ENCODE measurements at regions not wholly inside any gene's neighbourhood (a gene's known extent, or its start where the extent isn't known, plus 50 kb on each side); places are given as distances from the start of the nearest gene placed in this dataset.

DNA sequence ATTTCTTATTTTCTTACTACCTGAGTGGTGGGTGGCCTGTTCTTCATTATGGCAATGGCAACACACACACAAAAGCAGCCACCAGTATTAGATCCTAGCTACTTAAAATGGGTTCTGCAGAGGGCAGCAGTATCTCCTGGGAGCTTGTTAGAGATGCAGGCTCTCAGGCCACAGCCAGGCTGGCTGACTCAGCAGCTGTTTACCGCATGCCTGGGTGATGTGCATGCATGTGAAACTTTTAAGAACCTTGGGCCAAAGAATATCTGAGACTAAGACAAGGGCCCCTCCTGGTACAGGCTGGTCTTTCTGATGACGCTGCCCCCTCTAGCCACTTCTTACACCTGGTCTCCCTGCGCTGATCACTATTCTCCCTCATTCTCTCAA, 399.0 kb downstream of the MED10 start:
- H3K36me3 Mint-ChIP-seq (ENCODE audit: low read depth): no peaks in the 10 kb centered on the region
- no peak overlapping the region for H3K27ac Mint-ChIP-seq
- ChIA-PET POLR2A (no interaction called here), CTCF (no interaction called here)
- H3K4me1 Mint-ChIP-seq (ENCODE audit: low read depth): no peaks in the 10 kb centered on the region
- no peak overlapping the region for H3K4me3 Mint-ChIP-seq
- intact Hi-C loops (cut with micrococcal nuclease): no loop called here
- no peaks in the 10 kb centered on the region for H3K9me3 Mint-ChIP-seq
- DNase-seq (no peak), ATAC-seq (no peak)
- no peaks in the 10 kb centered on the region for H3K27me3 Mint-ChIP-seq
- TF ChIP-seq, protein P1, sequence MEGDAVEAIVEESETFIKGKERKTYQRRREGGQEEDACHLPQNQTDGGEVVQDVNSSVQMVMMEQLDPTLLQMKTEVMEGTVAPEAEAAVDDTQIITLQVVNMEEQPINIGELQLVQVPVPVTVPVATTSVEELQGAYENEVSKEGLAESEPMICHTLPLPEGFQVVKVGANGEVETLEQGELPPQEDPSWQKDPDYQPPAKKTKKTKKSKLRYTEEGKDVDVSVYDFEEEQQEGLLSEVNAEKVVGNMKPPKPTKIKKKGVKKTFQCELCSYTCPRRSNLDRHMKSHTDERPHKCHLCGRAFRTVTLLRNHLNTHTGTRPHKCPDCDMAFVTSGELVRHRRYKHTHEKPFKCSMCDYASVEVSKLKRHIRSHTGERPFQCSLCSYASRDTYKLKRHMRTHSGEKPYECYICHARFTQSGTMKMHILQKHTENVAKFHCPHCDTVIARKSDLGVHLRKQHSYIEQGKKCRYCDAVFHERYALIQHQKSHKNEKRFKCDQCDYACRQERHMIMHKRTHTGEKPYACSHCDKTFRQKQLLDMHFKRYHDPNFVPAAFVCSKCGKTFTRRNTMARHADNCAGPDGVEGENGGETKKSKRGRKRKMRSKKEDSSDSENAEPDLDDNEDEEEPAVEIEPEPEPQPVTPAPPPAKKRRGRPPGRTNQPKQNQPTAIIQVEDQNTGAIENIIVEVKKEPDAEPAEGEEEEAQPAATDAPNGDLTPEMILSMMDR (IDR thresholded peaks at IDR 0.05): no peak

GRCh38 chr5:5978501-5979376, 399.6 kb downstream of the MED10 start:
- TF ChIP-seq, protein P1 (IDR thresholded peaks at IDR 0.05): no peak
- no peaks in the 10 kb centered on the region for H3K9me3 Mint-ChIP-seq
- no peaks in the 10 kb centered on the region for H3K36me3 Mint-ChIP-seq (ENCODE audit: low read depth)
- DNase-seq (no peak), ATAC-seq (no peak)
- intact Hi-C loops (cut with micrococcal nuclease): no loop called here
- ChIA-PET POLR2A (no interaction called here), CTCF (no interaction called here)
- no peak overlapping the region for H3K27ac Mint-ChIP-seq
- no peaks in the 10 kb centered on the region for H3K4me1 Mint-ChIP-seq (ENCODE audit: low read depth)
- no peaks in the 10 kb centered on the region for H3K27me3 Mint-ChIP-seq
- no peak overlapping the region for H3K4me3 Mint-ChIP-seq

DNA sequence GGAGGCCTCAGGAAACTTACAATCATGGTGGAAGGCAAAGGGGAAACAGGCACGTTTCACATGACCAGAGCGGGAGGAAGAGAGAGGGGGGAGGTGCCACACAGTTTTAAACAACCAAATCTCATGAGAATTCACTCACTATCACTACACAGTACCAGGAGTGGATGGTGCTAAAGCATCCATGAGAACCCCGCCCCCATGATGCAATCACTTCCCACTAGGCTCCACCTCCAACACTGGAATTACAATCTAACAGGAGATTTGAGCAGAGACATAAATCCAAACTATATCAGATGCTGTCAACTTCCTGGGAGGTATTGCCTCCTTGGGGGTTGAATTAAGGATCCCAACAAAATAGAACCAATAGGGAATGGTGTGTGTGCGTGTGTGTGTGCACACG, 407.1 kb downstream of the MED10 start:
- peaks cover 4% of the 10 kb centered on the region for H3K27me3 Mint-ChIP-seq
- intact Hi-C loops (cut with micrococcal nuclease): no loop called here
- POLR2A ChIA-PET: no interaction called here

GRCh38 chr5:5969942-5970483, 408.3 kb downstream of the MED10 start:
- intact Hi-C loops (cut with micrococcal nuclease): no loop called here
- Mint-ChIP-seq H3K4me3 (no peak overlapping the region), H3K36me3 (ENCODE audit: low read depth) (no peaks in the 10 kb centered on the region), H3K27me3 (peaks cover 4% of the 10 kb centered on the region), H3K27ac (no peak overlapping the region), H3K9me3 (peaks cover 3% of the 10 kb centered on the region), H3K4me1 (ENCODE audit: low read depth) (no peaks in the 10 kb centered on the region)
- ChIA-PET POLR2A (no interaction called here), CTCF (no interaction called here)
- ATAC-seq: no peak
- TF ChIP-seq, protein P1 (IDR thresholded peaks at IDR 0.05): no peak
- DNase-seq: no peak

More for the DNA sequence above, 407.1 kb downstream of the MED10 start:
- DNase-seq (no peak), ATAC-seq (no peak)
- no peak overlapping the region for H3K27ac Mint-ChIP-seq
- no peak overlapping the region for H3K4me3 Mint-ChIP-seq
- no peaks in the 10 kb centered on the region for H3K4me1 Mint-ChIP-seq (ENCODE audit: low read depth)
- CTCF ChIA-PET: no interaction called here
- H3K36me3 Mint-ChIP-seq (ENCODE audit: low read depth): no peaks in the 10 kb centered on the region
- H3K9me3 Mint-ChIP-seq: no peaks in the 10 kb centered on the region
- TF ChIP-seq, protein P1 (IDR thresholded peaks at IDR 0.05): no peak

DNA sequence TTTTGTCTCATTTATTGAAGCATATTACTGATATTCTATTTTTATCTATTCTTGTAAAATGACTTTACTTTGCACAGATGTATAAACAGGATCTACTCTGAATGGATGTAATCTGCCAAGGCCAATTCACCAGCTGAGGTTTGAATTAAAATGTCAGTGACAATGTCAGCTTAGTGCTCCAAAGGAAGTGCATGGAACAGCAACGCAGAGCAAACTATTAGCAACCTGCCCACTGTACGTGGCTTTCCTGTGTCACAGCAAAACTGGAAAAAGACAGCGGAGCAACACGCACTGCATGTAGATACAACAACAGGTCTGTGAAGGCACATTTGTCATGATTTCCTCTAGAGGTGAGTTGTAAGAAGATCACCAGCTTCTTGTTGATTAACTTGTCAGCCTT, 409.4 kb downstream of the MED10 start:
- TF ChIP-seq, protein P1 (IDR thresholded peaks at IDR 0.05): no peak
- ChIA-PET POLR2A (no interaction called here), CTCF (no interaction called here)
- intact Hi-C loops (cut with micrococcal nuclease): no loop called here
- DNase-seq: no peak
- Mint-ChIP-seq H3K27ac (no peak overlapping the region), H3K27me3 (peaks cover 4% of the 10 kb centered on the region), H3K4me1 (ENCODE audit: low read depth) (no peaks in the 10 kb centered on the region), H3K9me3 (peaks cover 10% of the 10 kb centered on the region), H3K36me3 (ENCODE audit: low read depth) (no peaks in the 10 kb centered on the region), H3K4me3 (no peak overlapping the region)
- no peak for ATAC-seq

Measured in activated CD8-positive, alpha-beta T cell treated with anti-CD3 and anti-CD28 coated beads for 36 hours (primary cell).